ENCODE measurements at regions not wholly inside any gene's neighbourhood (a gene's known extent, or its start where the extent isn't known, plus 50 kb on each side); places are given as distances from the start of the nearest gene placed in this dataset.

DNA sequence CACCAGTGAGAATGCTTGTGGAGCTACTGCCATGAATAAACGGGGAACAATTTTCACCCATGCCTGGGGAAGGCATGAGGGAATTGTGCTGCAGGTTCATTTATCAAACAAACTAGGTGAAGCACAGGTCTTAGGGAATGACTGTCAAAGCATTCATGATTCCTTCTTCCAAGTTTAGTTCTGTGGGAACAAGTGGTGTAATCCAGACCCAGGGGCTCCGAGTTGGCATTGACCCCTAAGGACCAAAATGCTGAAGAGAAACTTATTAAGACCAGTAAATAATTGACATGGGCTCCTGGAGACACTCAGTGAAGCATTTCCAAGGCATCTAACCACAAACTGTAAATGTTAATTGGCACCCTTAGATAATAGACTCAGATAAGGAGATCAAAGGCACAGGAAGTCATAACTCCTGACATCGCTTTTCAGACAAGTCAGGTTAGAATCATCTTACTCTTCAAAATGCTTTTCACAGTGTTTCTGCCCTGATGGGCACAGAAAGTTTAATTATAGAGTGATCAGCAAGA lies 96.9 kb downstream of the SPP2 start:
- 82 to 90% methylated on average over 3 of the region's 3 CpGs for WGBS, 2 donors
- no peak for DNase-seq
- Histone ChIP-seq H3K4me3 (replicated peaks in 1 of 3) (no peak overlapping the region), H3K27me3 (no peaks in the 10 kb centered on the region), H3K9me3 (no peaks in the 10 kb centered on the region), H3K36me3 (no peaks in the 10 kb centered on the region), H3K4me1 (peaks cover 0 to 2% of the 10 kb centered on the region in 2 donors), H3K27ac (no peak overlapping the region)
- TF ChIP-seq, protein P1, sequence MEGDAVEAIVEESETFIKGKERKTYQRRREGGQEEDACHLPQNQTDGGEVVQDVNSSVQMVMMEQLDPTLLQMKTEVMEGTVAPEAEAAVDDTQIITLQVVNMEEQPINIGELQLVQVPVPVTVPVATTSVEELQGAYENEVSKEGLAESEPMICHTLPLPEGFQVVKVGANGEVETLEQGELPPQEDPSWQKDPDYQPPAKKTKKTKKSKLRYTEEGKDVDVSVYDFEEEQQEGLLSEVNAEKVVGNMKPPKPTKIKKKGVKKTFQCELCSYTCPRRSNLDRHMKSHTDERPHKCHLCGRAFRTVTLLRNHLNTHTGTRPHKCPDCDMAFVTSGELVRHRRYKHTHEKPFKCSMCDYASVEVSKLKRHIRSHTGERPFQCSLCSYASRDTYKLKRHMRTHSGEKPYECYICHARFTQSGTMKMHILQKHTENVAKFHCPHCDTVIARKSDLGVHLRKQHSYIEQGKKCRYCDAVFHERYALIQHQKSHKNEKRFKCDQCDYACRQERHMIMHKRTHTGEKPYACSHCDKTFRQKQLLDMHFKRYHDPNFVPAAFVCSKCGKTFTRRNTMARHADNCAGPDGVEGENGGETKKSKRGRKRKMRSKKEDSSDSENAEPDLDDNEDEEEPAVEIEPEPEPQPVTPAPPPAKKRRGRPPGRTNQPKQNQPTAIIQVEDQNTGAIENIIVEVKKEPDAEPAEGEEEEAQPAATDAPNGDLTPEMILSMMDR (IDR thresholded peaks at IDR 0.05): no peak
- no peak for TF ChIP-seq POLR2A (IDR thresholded peaks at IDR 0.05)
- intact Hi-C loops (cut with DNase I): no loop called here

- no peak for TF ChIP-seq POLR2A (IDR thresholded peaks at IDR 0.05)
- TF ChIP-seq, protein P1 (IDR thresholded peaks at IDR 0.05): no peak
- Histone ChIP-seq H3K4me3 (replicated peaks in 1 of 3) (no peak overlapping the region), H3K9me3 (no peaks in the 10 kb centered on the region), H3K27ac (no peak overlapping the region), H3K4me1 (peaks cover 0 to 2% of the 10 kb centered on the region in 2 donors), H3K27me3 (no peaks in the 10 kb centered on the region), H3K36me3 (no peaks in the 10 kb centered on the region)
- DNase-seq: no peak
- WGBS, 2 donors: 73 to 76% methylated on average over 8 of the region's 8 CpGs
- intact Hi-C loops (cut with DNase I): no loop called here
These were observed 95.8 kb downstream of the SPP2 start for GRCh38 chr2:234146087-234146826.

GRCh38 chr2:234145511-234145910 lies 95.0 kb downstream of the SPP2 start:
- Histone ChIP-seq H3K27ac (no peak overlapping the region), H3K9me3 (no peaks in the 10 kb centered on the region), H3K4me1 (peaks cover 0 to 2% of the 10 kb centered on the region in 2 donors), H3K27me3 (no peaks in the 10 kb centered on the region), H3K36me3 (no peaks in the 10 kb centered on the region), H3K4me3 (replicated peaks in 1 of 3) (no peak overlapping the region)
- intact Hi-C loops (cut with DNase I): no loop called here
- DNase-seq: no peak
- TF ChIP-seq POLR2A (IDR thresholded peaks at IDR 0.05): no peak
- TF ChIP-seq, protein P1 (IDR thresholded peaks at IDR 0.05): no peak
- WGBS, 2 donors: 76 to 96% methylated on average over 2 of the region's 2 CpGs

DNA sequence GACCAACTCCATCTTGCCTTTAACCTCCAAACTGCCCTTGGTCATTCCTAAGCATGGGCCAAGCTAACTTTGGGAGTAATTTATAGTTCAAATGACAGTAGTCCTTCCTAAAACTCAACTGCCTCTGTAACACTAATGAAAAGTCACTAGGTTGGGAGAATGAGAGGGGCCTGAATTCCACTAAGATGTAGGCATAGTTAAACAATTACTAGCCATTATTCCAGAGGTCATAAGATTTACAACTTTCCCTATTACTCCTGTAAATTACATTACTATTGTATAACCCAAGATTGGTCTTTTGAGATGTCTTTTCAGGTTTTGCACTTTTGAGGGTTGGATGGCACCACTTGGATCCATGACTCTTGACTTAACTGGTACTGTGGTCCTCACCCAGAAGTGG lies 94.6 kb downstream of the SPP2 start:
- Histone ChIP-seq H3K4me3 (replicated peaks in 1 of 3) (no peak overlapping the region), H3K27me3 (no peaks in the 10 kb centered on the region), H3K9me3 (no peaks in the 10 kb centered on the region), H3K4me1 (peaks cover 0 to 2% of the 10 kb centered on the region in 2 donors), H3K36me3 (no peaks in the 10 kb centered on the region), H3K27ac (no peak overlapping the region)
- TF ChIP-seq POLR2A (IDR thresholded peaks at IDR 0.05): no peak
- TF ChIP-seq, protein P1 (IDR thresholded peaks at IDR 0.05): no peak
- DNase-seq: no peak
- intact Hi-C loops (cut with DNase I): no loop called here

DNA sequence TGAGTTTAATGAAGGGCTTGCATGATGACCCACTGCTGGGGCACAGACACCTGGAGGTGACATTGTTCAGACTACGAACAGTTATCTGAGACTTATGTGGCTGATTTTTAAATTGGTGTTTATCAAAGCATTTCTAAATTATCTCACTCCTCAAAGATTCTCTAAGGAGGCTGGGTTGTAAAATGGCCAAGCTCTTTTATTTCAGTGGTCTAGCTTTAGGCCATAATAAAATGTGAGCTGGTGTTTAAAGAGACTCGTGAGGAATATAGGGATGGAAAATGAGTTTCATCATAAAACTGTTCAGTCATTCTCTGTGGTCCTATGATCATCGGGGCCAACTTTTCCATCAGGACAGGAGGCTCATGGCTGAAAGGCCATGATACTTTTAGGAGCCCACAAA lies 93.4 kb downstream of the SPP2 start:
- intact Hi-C loops (cut with DNase I): no loop called here
- no peak for TF ChIP-seq POLR2A (IDR thresholded peaks at IDR 0.05)
- TF ChIP-seq, protein P1 (IDR thresholded peaks at IDR 0.05): no peak
- Histone ChIP-seq H3K27ac (no peak overlapping the region), H3K4me1 (peaks cover 0 to 2% of the 10 kb centered on the region in 2 donors), H3K36me3 (no peaks in the 10 kb centered on the region), H3K9me3 (no peaks in the 10 kb centered on the region), H3K27me3 (no peaks in the 10 kb centered on the region), H3K4me3 (replicated peaks in 1 of 3) (no peak overlapping the region)
- no peak for DNase-seq
- 91 to 95% methylated on average over 3 of the region's 3 CpGs for WGBS, 2 donors

Measured in thyroid gland (tissue), 4 donors.